GM23338 (cell line): ENCODE measurements at regions not wholly inside any gene's neighbourhood (a gene's known extent, or its start where the extent isn't known, plus 50 kb on each side); places are given as distances from the start of the nearest gene placed in this dataset.

Experiments
- ATAC-seq: fragments of 200-7000 bp; cut with Tn5 transposase; 3 replicates; pipeline ENCODE4 v1.9.1; 2020
- DNase-seq: peaks from one replicate; pipeline ENCODE4 v3.0.0-alpha.2; 2015; ENCODE audit warnings: low spot score
- H2AFZ ChIP-seq: fragments of 200-600 bp; sonication (generic); 2 replicates; pipeline ENCODE4 v1.8.0; 2016; ENCODE audit warnings: antibody characterized with exemption, mild to moderate bottlenecking, moderate library complexity
- H3F3A ChIP-seq: fragments of 200-600 bp; sonication (generic); replicated peaks from 2 replicates; pipeline ENCODE4 v1.8.0; 2017; ENCODE audit warnings: antibody characterized with exemption, mixed run types, low read depth
- H3K27ac ChIP-seq: fragments of 200-600 bp; sonication (generic); 2 replicates; pipeline ENCODE4 v1.6.1; 2016; ENCODE audit warnings: low read depth
- H3K27me3 ChIP-seq: fragments of 200-600 bp; sonication (generic); 2 replicates; pipeline ENCODE4 v1.8.0; 2016; ENCODE audit warnings: mild to moderate bottlenecking, mixed run types, moderate library complexity; ENCODE audit not compliant: insufficient read depth
- H3K36me3 ChIP-seq: fragments of 200-600 bp; sonication (generic); 2 replicates; pipeline ENCODE4 v1.8.0; 2016; ENCODE audit warnings: mild to moderate bottlenecking; ENCODE audit not compliant: insufficient read depth
- H3K4me1 ChIP-seq: fragments of 200-600 bp; sonication (generic); 2 replicates; pipeline ENCODE4 v1.8.0; 2016; ENCODE audit warnings: mild to moderate bottlenecking, moderate library complexity; ENCODE audit not compliant: insufficient read depth
- H3K4me2 ChIP-seq: fragments of 200-600 bp; sonication (generic); 2 replicates; pipeline ENCODE4 v1.7.1; 2017; ENCODE audit warnings: mixed run types
- H3K4me3 ChIP-seq: fragments of 200-600 bp; sonication (generic); 2 replicates; pipeline ENCODE4 v1.6.1; 2016; ENCODE audit warnings: mixed run types
- H3K79me2 ChIP-seq: fragments of 200-600 bp; sonication (generic); replicated peaks from 2 replicates; pipeline ENCODE4 v1.8.0; 2017; ENCODE audit warnings: mild to moderate bottlenecking; ENCODE audit not compliant: insufficient read depth
- H3K9me2 ChIP-seq: fragments of 200-600 bp; sonication (generic); 2 replicates; pipeline ENCODE4 v1.8.0; 2017; ENCODE audit not compliant: insufficient read depth
- H4K20me1 ChIP-seq: fragments of 200-600 bp; sonication (generic); replicated peaks from 2 replicates; pipeline ENCODE4 v1.8.0; 2017; ENCODE audit warnings: mild to moderate bottlenecking; ENCODE audit not compliant: insufficient read depth
- H3K27ac Mint-ChIP-seq: 2 replicates; pipeline ENCODE4 v1.8.0; 2020; ENCODE audit warnings: inconsistent platforms, mild to moderate bottlenecking, moderate library complexity, mixed read lengths
- H3K27me3 Mint-ChIP-seq: 3 replicates; pipeline ENCODE4 v1.8.0; 2022; ENCODE audit warnings: low read depth, mild to moderate bottlenecking, moderate library complexity, mixed read lengths, inconsistent platforms; ENCODE audit not compliant: insufficient read depth, poor library complexity
- H3K36me3 Mint-ChIP-seq: 3 replicates; pipeline ENCODE4 v1.8.0; 2021; ENCODE audit warnings: low read depth, mild to moderate bottlenecking, inconsistent platforms, moderate library complexity, mixed read lengths
- H3K4me1 Mint-ChIP-seq: 3 replicates; pipeline ENCODE4 v1.8.0; 2020; ENCODE audit warnings: mild to moderate bottlenecking, inconsistent platforms, mixed read lengths
- H3K4me3 Mint-ChIP-seq: 3 replicates; pipeline ENCODE4 v1.8.0; 2021; ENCODE audit warnings: moderate library complexity, mild to moderate bottlenecking, inconsistent platforms, mixed read lengths
- H3K9me3 Mint-ChIP-seq: 3 replicates; pipeline ENCODE4 v1.8.0; 2020; ENCODE audit warnings: moderate library complexity, mild to moderate bottlenecking, inconsistent platforms, mixed read lengths
- CTCF ChIP-seq, 2 experiments: fragments of 200-600 bp in 1 of 2; sonication (generic) in 1 of 2; conservative IDR thresholded peaks; 2 replicates each; pipeline versions ENCODE4 v1.5.1 to v1.6.1; 2016 to 2017; ENCODE audit warnings: antibody characterized with exemption in 2 of 2, low read depth in 2 of 2, mild to moderate bottlenecking in 2 of 2, moderate library complexity in 1 of 2
- ETS1 ChIP-seq: IDR thresholded peaks from 2 replicates; pipeline ENCODE4 v1.6.1; 2016; ENCODE audit warnings: antibody characterized with exemption
- EZH2phosphoT487 ChIP-seq: fragments of 200-600 bp; sonication (generic); IDR thresholded peaks from one replicate; pipeline ENCODE4 v1.8.1; 2018; ENCODE audit warnings: antibody characterized with exemption; ENCODE audit not compliant: unreplicated experiment
- NANOG ChIP-seq: IDR thresholded peaks from 2 replicates; pipeline ENCODE4 v1.6.1; 2016; ENCODE audit warnings: antibody characterized with exemption, borderline replicate concordance
- POLR2AphosphoS5 ChIP-seq: IDR thresholded peaks from 2 replicates; pipeline ENCODE4 v1.6.1; 2016; ENCODE audit warnings: antibody characterized with exemption, low read depth
- REST ChIP-seq: IDR thresholded peaks from one replicate; pipeline ENCODE4 v1.6.1; 2018; ENCODE audit warnings: antibody characterized with exemption; ENCODE audit not compliant: unreplicated experiment
- ZNF114 ChIP-seq: fragments of 250-450 bp; sonication (Bioruptor Pico); IDR thresholded peaks from 2 replicates; pipeline ENCODE4 v1.5.0; 2020; ENCODE audit warnings: mild to moderate bottlenecking, moderate library complexity
- ZNF331 ChIP-seq: fragments of 250-450 bp; sonication (Bioruptor Pico); IDR thresholded peaks from 2 replicates; pipeline ENCODE4 v1.5.0; 2020; ENCODE audit warnings: low read depth, mild to moderate bottlenecking, moderate library complexity

GRCh38 chrY:12517338-12517737 lies 183.7 kb upstream of the USP9Y start (continued):
- TF ChIP-seq REST (no peak), POLR2AphosphoS5 (no peak)

- Histone ChIP-seq H3K9me2 (no peaks in the 10 kb centered on the region), H3F3A (no peaks in the 10 kb centered on the region), H3K27me3 (no peaks in the 10 kb centered on the region), H3K27ac (no peak overlapping the region), H3K4me2 (no peak overlapping the region), H3K4me1 (no peaks in the 10 kb centered on the region), H2AFZ (no peak overlapping the region), H3K4me3 (no peak overlapping the region), H4K20me1 (no peaks in the 10 kb centered on the region), H3K36me3 (no peaks in the 10 kb centered on the region), H3K79me2 (no peaks in the 10 kb centered on the region)
- no peak for TF ChIP-seq POLR2AphosphoS5
- no peak for TF ChIP-seq NANOG
- no peak for TF ChIP-seq ZNF331 (CRISPR knock-in tag)
- TF ChIP-seq CTCF (conservative IDR thresholded peaks at IDR 0.05; ENCODE audit: low read depth in 2 of 2), result no peak
- Mint-ChIP-seq H3K9me3 (peaks cover 13% of the 10 kb centered on the region), H3K27ac (no peak overlapping the region), H3K4me1 (peaks cover 7% of the 10 kb centered on the region; the same call in 2 of the 3 replicates), H3K36me3 (no peaks in the 10 kb centered on the region), H3K27me3 (peaks cover 3% of the 10 kb centered on the region), H3K4me3 (no peak overlapping the region)
- no peak for DNase-seq
- no peak for ATAC-seq
Observed at GRCh38 chrY:12525206-12525605, 175.8 kb upstream of the USP9Y start.

- Mint-ChIP-seq H3K4me1 (peaks cover 7% of the 10 kb centered on the region; the same call in 2 of the 3 replicates), H3K4me3 (no peak overlapping the region), H3K9me3 (peaks cover 13% of the 10 kb centered on the region), H3K27me3 (peaks cover 3% of the 10 kb centered on the region), H3K36me3 (no peaks in the 10 kb centered on the region), H3K27ac (no peak overlapping the region)
- H4K20me1 ChIP-seq, result no peaks in the 10 kb centered on the region
- no peaks in the 10 kb centered on the region for H3K79me2 ChIP-seq
- H2AFZ ChIP-seq, result no peak overlapping the region
- no peaks in the 10 kb centered on the region for H3K4me1 ChIP-seq
- H3K27me3 ChIP-seq, result no peaks in the 10 kb centered on the region
- no peak for ATAC-seq
- H3K4me2 ChIP-seq, result no peak overlapping the region
- H3F3A ChIP-seq, result no peaks in the 10 kb centered on the region
- H3K36me3 ChIP-seq, result no peaks in the 10 kb centered on the region
- DNase-seq, result no peak
- no peak overlapping the region for H3K27ac ChIP-seq
- H3K9me2 ChIP-seq, result no peaks in the 10 kb centered on the region
- no peak for TF ChIP-seq POLR2AphosphoS5
- no peak for TF ChIP-seq ZNF331 (CRISPR knock-in tag)
- TF ChIP-seq ZNF114 (CRISPR knock-in tag), result no peak
- TF ChIP-seq CTCF (conservative IDR thresholded peaks at IDR 0.05; ENCODE audit: low read depth in 2 of 2), result no peak
- TF ChIP-seq REST, result no peak
- no peak for TF ChIP-seq NANOG
- TF ChIP-seq ETS1, result no peak
- TF ChIP-seq EZH2phosphoT487, result no peak
- H3K4me3 ChIP-seq, result no peak overlapping the region
Observed at GRCh38 chrY:12526362-12527063, 174.5 kb upstream of the USP9Y start.
